ENCODE measurements at regions not wholly inside any gene's neighbourhood (a gene's known extent, or its start where the extent isn't known, plus 50 kb on each side); places are given as distances from the start of the nearest gene placed in this dataset.

DNA sequence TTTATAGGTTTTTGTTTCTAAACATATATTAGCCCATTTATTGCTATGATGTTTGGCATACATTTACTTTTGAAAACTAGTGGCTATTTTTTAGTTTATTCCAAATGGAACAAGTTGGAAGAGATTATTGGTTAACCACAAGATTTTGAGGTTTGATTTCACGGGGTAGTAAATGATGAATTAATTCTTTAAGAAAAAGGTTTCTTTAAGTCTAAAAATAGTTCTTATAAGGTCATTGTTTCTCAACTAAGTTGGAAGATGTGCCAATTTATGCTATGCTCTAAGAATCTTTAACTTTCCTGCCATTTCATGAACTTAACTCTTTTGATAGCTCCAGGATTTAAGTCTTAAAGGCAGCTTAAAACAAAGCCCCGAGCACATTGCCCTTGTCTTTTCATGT, 183.8 kb downstream of the LMO4 start:
- H3K9ac ChIP-seq = no peak overlapping the region
- no peak overlapping the region for H3K4me3 ChIP-seq
- no peaks in the 10 kb centered on the region for H3K27me3 ChIP-seq
- no peak for TF ChIP-seq Cebpa-rat (IDR thresholded peaks at IDR 0.05)
- no peaks in the 10 kb centered on the region for H3K4me1 ChIP-seq
- H3K27ac ChIP-seq = no peak overlapping the region
- no peak overlapping the region for H3K4me2 ChIP-seq
- no peaks in the 10 kb centered on the region for H3K36me3 ChIP-seq
- no peaks in the 10 kb centered on the region for H4K20me1 ChIP-seq
- no peaks in the 10 kb centered on the region for H3K9me3 ChIP-seq (replicated peaks in 1 of 11)

DNA sequence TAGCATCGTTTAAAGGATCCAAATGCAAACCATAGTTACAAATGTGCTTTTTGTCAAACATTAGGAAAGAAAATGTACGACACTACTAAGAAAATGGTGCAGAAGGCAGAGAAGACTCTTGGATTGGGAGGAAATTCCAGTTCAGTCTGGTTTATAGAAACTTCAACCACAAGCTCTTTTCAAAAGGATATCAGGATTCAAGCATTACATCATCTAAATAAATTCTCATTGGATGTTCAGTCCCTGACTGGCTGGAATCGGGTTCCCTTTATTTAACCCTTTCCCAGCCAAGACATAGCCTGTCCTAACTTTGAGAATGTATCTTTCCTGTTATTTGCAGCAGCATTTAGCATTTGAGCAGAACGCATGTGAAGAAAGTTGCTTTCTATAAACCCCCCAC, 184.6 kb downstream of the LMO4 start:
- no peaks in the 10 kb centered on the region for H3K9me3 ChIP-seq (replicated peaks in 1 of 11)
- H3K27me3 ChIP-seq = no peaks in the 10 kb centered on the region
- no peak for TF ChIP-seq Cebpa-rat (IDR thresholded peaks at IDR 0.05)
- no peak overlapping the region for H3K4me3 ChIP-seq
- H3K27ac ChIP-seq = no peak overlapping the region
- H3K36me3 ChIP-seq = no peaks in the 10 kb centered on the region
- no peak overlapping the region for H3K9ac ChIP-seq
- H4K20me1 ChIP-seq = no peaks in the 10 kb centered on the region
- H3K4me2 ChIP-seq = no peak overlapping the region
- H3K4me1 ChIP-seq = no peaks in the 10 kb centered on the region

DNA sequence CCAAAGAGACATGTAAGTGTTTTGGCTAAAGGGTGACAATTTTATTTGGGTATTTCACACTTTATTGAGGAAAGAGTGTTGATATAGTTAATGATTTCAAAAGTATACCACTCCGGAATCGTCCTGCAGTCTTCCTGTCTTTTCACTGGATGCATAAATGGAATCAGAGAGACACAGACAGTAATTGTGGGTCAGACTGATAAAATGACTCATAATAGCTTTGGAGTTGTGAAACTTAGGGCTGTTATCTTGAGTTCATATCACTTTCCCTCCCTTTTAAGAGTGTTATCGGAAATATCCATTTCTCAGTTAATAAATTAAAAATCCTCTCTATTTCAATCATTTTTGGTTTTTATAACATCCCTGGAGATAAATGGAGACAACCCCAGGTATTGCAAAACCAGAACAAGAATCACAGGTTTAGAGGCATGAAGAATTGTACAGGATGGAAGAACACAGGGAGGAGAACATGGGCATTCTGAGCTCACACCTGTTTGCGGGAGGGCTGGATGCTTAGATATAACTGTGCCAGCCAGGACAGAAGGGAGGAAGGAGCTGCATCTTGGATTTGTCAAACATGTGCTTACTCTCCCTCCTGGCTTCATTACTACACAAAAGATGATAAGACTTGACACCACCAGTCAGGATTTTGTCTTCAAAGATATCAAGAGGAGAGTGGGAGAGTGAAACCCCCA, 185.4 kb downstream of the LMO4 start:
- Histone ChIP-seq H4K20me1 (no peaks in the 10 kb centered on the region), H3K36me3 (no peaks in the 10 kb centered on the region), H3K4me2 (no peak overlapping the region), H3K27me3 (no peaks in the 10 kb centered on the region), H3K4me1 (no peaks in the 10 kb centered on the region), H3K4me3 (no peak overlapping the region), H3K9me3 (replicated peaks in 1 of 11) (no peaks in the 10 kb centered on the region), H3K9ac (no peak overlapping the region), H3K27ac (no peak overlapping the region)
- no peak for TF ChIP-seq Cebpa-rat (IDR thresholded peaks at IDR 0.05)

DNA sequence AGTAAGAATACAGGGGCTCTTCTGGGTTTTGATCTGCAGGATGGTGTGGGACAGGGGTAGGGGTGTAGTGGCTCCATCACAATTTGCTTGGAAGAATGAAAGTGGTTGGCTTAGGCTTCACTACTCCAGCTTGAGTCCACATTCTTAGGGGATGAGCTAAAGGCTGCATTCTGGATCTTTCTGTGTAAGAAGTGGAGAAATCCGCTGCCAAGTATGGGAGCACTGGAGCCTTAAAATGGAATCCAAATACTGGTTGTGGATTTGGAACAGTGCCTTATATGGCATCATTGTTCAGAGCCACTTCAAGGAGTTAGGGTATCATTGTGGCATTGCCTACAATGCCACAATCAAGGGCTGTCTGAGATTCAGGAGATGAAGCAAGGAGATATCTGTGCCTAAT, 187.1 kb downstream of the LMO4 start:
- H3K4me2 ChIP-seq = no peak overlapping the region
- H3K36me3 ChIP-seq = no peaks in the 10 kb centered on the region
- H4K20me1 ChIP-seq = no peaks in the 10 kb centered on the region
- no peaks in the 10 kb centered on the region for H3K9me3 ChIP-seq (replicated peaks in 1 of 11)
- no peak overlapping the region for H3K27ac ChIP-seq
- no peaks in the 10 kb centered on the region for H3K4me1 ChIP-seq
- H3K9ac ChIP-seq = no peak overlapping the region
- H3K4me3 ChIP-seq = no peak overlapping the region
- TF ChIP-seq Cebpa-rat (IDR thresholded peaks at IDR 0.05) = no peak
- no peaks in the 10 kb centered on the region for H3K27me3 ChIP-seq

DNA sequence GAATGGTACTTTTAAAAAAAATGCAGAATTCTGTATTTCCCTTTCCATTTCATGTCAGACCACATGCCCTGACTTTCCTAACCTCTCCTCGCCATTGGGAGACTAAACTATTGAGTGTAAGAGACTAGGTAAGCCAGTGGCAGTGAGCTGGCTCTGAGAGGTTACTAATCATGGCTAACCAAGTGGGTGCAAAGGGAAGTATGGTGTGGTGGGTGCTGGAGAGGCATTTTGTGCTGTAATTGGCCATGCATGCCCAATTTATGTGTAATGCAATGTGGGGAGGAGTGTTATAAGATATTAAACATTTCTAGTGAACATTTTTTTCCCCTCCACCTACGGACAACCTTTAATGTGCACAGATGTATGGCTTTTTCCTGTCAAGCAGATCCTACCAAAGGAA, 190.1 kb downstream of the LMO4 start:
- Histone ChIP-seq H3K4me3 (no peak overlapping the region), H4K20me1 (no peaks in the 10 kb centered on the region), H3K4me1 (no peaks in the 10 kb centered on the region), H3K9me3 (replicated peaks in 1 of 11) (no peaks in the 10 kb centered on the region), H3K4me2 (no peak overlapping the region), H3K27ac (no peak overlapping the region), H3K9ac (no peak overlapping the region), H3K36me3 (no peaks in the 10 kb centered on the region), H3K27me3 (no peaks in the 10 kb centered on the region)
- no peak for TF ChIP-seq Cebpa-rat (IDR thresholded peaks at IDR 0.05)

DNA sequence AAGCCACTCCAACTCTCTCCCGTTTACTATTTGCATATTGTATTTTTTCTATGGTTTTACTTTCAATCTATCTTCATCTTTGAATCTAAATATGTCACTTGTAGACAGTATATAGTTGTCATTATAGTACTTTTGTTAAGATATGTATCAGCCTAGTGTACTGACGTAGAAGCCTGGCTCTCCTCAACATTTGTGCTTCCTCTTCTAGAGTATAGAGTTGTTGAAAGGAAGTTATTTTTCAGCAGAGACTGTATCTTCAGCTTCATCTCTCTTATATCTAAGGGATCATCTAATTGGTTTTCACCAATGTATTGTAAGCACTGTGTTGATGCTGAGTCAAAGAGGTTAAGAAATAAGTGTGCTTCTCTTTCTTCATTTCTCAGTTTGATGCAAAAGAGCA, 192.8 kb downstream of the LMO4 start:
- no peak overlapping the region for H3K27ac ChIP-seq
- no peaks in the 10 kb centered on the region for H3K36me3 ChIP-seq
- H3K4me1 ChIP-seq = no peaks in the 10 kb centered on the region
- H3K4me2 ChIP-seq = no peak overlapping the region
- no peak overlapping the region for H3K9ac ChIP-seq
- H3K9me3 ChIP-seq (replicated peaks in 1 of 11) = no peaks in the 10 kb centered on the region
- H3K27me3 ChIP-seq = no peaks in the 10 kb centered on the region
- TF ChIP-seq Cebpa-rat (IDR thresholded peaks at IDR 0.05) = no peak
- H4K20me1 ChIP-seq = no peaks in the 10 kb centered on the region
- no peak overlapping the region for H3K4me3 ChIP-seq

DNA sequence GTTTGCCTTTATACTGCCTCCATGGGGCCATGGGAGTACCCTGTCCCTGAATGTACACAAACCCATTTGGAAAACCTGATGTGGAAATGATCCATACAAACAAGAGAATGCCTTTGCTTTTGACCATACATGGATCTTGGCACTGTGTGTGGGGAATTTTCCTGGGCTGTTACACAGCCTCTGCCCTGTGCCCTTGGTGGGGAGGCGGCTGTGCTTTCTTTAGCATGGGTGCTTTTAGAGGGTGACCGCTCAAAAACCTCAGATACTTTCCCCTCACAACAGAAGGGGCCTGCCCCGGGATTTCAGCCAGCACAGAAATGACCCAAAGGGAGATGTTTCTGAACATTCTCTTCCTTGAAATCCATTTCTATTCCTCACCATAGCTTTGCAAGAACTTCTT, 194.8 kb downstream of the LMO4 start:
- Histone ChIP-seq H3K9ac (no peak overlapping the region), H3K4me3 (no peak overlapping the region), H3K27ac (no peak overlapping the region), H3K4me2 (no peak overlapping the region), H4K20me1 (no peaks in the 10 kb centered on the region), H3K36me3 (no peaks in the 10 kb centered on the region), H3K4me1 (no peaks in the 10 kb centered on the region), H3K27me3 (no peaks in the 10 kb centered on the region), H3K9me3 (replicated peaks in 1 of 11) (peaks cover 0 to under 1% (median 0%) of the 10 kb centered on the region in 11 experiments; a peak in 1 of 22 replicates)
- no peak for TF ChIP-seq Cebpa-rat (IDR thresholded peaks at IDR 0.05)

DNA sequence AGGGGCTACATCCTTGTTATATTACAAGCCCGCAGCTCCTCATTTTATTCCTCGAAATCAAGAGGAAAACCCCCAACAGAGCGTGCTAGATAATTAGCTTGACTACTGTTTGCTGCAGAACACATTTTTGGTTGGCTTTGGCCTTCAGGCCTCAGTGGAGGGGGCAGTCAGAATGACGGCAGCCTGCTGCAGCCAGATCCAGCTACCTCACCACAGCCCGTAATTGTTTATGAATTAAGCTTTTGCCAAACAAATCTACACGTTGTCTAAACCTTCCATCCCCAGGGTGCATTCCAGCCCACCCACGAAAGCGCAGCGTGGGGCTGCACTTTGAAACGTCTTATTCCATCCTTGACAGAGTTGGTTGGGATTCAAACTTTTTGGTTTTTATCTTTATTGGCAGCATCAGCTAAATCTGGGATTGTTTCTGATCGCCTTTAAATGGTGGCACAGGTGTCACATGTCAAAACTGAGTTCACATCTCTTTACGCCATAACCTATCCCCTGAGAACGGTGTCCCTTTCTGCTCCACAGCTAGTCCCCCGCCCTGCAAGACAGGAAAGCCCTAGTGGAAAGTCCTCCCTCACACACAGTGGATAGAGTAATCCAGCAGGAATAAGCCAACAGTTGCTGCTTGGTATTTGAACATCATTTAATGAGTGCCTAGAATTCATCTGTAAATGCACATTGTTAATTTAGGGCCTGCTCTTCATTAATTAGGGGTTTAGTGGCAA, 195.5 kb downstream of the LMO4 start:
- Histone ChIP-seq H3K27me3 (no peaks in the 10 kb centered on the region), H3K4me1 (no peaks in the 10 kb centered on the region), H3K27ac (no peak overlapping the region), H3K4me2 (no peak overlapping the region), H3K9ac (no peak overlapping the region), H3K9me3 (replicated peaks in 1 of 11) (peaks cover 0 to 7% (median 3%) of the 10 kb centered on the region in 11 experiments; a peak in 7 of 22 replicates), H3K4me3 (no peak overlapping the region), H3K36me3 (no peaks in the 10 kb centered on the region), H4K20me1 (no peaks in the 10 kb centered on the region)
- TF ChIP-seq Cebpa-rat (IDR thresholded peaks at IDR 0.05) = no peak

DNA sequence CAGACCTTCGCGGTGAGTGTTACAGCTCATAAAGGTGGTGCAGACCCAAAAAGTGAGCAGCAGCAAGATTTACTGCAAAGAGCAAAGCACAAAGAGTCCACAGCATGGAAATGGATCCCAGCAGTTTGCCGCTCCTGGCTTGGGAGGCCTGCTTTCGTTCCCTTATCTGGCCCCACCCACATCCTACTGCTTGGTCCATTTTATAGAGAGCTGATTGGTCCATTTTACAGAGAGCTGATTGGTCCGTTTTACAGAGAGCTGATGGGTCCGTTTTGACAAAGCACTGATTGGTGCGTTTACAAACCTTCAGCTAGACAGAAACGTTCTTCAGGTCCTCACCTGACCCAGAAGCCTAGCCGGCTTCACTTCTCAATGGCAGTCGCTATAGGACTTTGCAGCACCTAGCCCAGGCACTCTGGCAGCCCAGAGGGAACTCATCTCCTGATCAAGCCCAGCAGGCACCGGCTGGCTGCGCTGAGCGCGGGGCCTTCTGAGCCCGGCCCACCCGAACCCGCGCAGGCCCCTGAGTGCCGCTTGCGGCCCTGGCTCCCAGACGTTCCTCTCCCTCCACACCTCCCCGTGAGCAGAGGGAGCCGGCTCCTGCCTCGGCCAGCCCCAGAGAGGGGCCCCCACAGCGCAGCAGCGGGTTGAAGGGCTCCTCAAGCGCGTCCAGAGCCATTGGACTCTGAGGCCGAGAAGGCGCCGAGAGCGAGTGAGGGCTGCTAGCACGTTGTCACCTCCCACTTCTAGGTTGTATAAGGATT, 200.3 kb downstream of the LMO4 start:
- no peak for TF ChIP-seq Cebpa-rat (IDR thresholded peaks at IDR 0.05)
- H3K9ac ChIP-seq = no peak overlapping the region
- H3K4me2 ChIP-seq = no peak overlapping the region
- no peaks in the 10 kb centered on the region for H3K27me3 ChIP-seq
- no peaks in the 10 kb centered on the region for H3K36me3 ChIP-seq
- H3K9me3 ChIP-seq (replicated peaks in 1 of 11) = peaks cover 0 to 8% (median 5%) of the 10 kb centered on the region in 11 experiments; a peak in 7 of 22 replicates
- no peak overlapping the region for H3K27ac ChIP-seq
- no peaks in the 10 kb centered on the region for H4K20me1 ChIP-seq
- H3K4me1 ChIP-seq = no peaks in the 10 kb centered on the region
- no peak overlapping the region for H3K4me3 ChIP-seq

Measured in BLaER1 treated with 17β-estradiol and CSF1 and Interleukin-3, amounts not matched to agents 10 nM and 100 nM (cell line).